Mucosa of rectum (tissue), 2 donors: ENCODE measurements at regions not wholly inside any gene's neighbourhood (a gene's known extent, or its start where the extent isn't known, plus 50 kb on each side); places are given as distances from the start of the nearest gene placed in this dataset.

Source experiments
- H3K27ac ChIP-seq, 2 donors: one replicate each; pipeline ENCODE4 v1.7.0; 2013; ENCODE audit warnings: inconsistent platforms in 2 of 2, low read depth in 2 of 2, low read length in 2 of 2
- H3K27me3 ChIP-seq, 2 donors: one replicate each; pipeline ENCODE4 v1.7.0; 2013; ENCODE audit warnings: low read length in 2 of 2; ENCODE audit not compliant: control insufficient read depth in 2 of 2, insufficient read depth in 2 of 2
- H3K36me3 ChIP-seq, 2 donors: one replicate each; pipeline ENCODE4 v1.7.0; 2013; ENCODE audit warnings: low read length in 2 of 2; ENCODE audit not compliant: control insufficient read depth in 2 of 2, insufficient read depth in 2 of 2
- H3K4me1 ChIP-seq, 2 donors: one replicate each; pipeline ENCODE4 v1.7.0; 2013; ENCODE audit warnings: low read length in 2 of 2, mild to moderate bottlenecking in 1 of 2; ENCODE audit not compliant: control insufficient read depth in 2 of 2, insufficient read depth in 2 of 2
- H3K4me3 ChIP-seq, 2 donors: one replicate each; pipeline ENCODE4 v1.7.0; 2013; ENCODE audit warnings: low read length in 2 of 2
- H3K9ac ChIP-seq, 2 donors: one replicate each; pipeline ENCODE4 v1.7.0; 2013; ENCODE audit warnings: low read length in 2 of 2, low read depth in 1 of 2, mild to moderate bottlenecking in 1 of 2
- H3K9me3 ChIP-seq, 2 donors: one replicate each; pipeline ENCODE4 v1.7.0; 2013; ENCODE audit warnings: low read length in 2 of 2; ENCODE audit not compliant: control insufficient read depth in 2 of 2
- donor health status: healthy.
- donor health status: Normal muscosa, but diverticular disease.

GRCh38 chr18:22334567-22334966, 83.1 kb downstream of the CTAGE1 start:
- Histone ChIP-seq H3K4me1 (peaks cover 9 to 18% of the 10 kb centered on the region in 2 donors), H3K27ac (peak overlapping the region in 1 of 2 donors; percentile 16), H3K4me3 (no peak overlapping the region), H3K27me3 (no peaks in the 10 kb centered on the region), H3K36me3 (no peaks in the 10 kb centered on the region), H3K9me3 (no peaks in the 10 kb centered on the region), H3K9ac (no peak overlapping the region)

DNA sequence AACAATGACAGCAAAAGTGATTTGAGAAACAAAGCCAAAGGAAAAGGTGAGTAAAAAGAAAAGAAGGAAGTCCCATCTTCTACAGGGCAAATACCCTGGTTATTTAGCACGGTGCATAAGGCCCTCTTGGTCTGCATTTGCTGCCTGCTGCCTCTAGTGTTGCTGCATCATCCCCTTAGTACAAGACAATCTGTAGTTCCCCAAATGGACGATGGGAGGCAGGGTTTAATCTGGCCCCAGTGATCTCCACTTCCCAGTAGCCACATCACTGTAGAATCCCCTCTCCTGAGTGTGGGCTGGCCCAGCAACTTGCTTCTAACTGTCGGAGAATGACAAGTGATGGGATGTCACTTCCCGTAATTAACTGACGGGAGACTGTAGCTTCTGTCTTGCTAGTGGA, 85.1 kb downstream of the CTAGE1 start:
- H3K4me3 ChIP-seq, result no peak overlapping the region
- H3K4me1 ChIP-seq, result peaks cover 9 to 18% of the 10 kb centered on the region in 2 donors
- H3K27ac ChIP-seq, result no peak overlapping the region
- no peaks in the 10 kb centered on the region for H3K27me3 ChIP-seq
- no peak overlapping the region for H3K9ac ChIP-seq
- H3K36me3 ChIP-seq, result no peaks in the 10 kb centered on the region
- H3K9me3 ChIP-seq, result no peaks in the 10 kb centered on the region

- Histone ChIP-seq H3K9me3 (no peaks in the 10 kb centered on the region), H3K4me3 (no peak overlapping the region), H3K27me3 (no peaks in the 10 kb centered on the region), H3K4me1 (peaks cover 0 to 8% of the 10 kb centered on the region in 2 donors), H3K9ac (no peak overlapping the region), H3K27ac (no peak overlapping the region), H3K36me3 (no peaks in the 10 kb centered on the region)
Observed at GRCh38 chr18:22330508-22330907, 87.2 kb downstream of the CTAGE1 start.

- H3K27ac ChIP-seq, result no peak overlapping the region
- H3K27me3 ChIP-seq, result no peaks in the 10 kb centered on the region
- H3K9ac ChIP-seq, result no peak overlapping the region
- no peak overlapping the region for H3K4me3 ChIP-seq
- H3K36me3 ChIP-seq, result no peaks in the 10 kb centered on the region
- H3K4me1 ChIP-seq, result peaks cover 0 to 5% of the 10 kb centered on the region in 2 donors
- H3K9me3 ChIP-seq, result no peaks in the 10 kb centered on the region
Observed at GRCh38 chr18:22325396-22325795, 92.3 kb downstream of the CTAGE1 start.

- Histone ChIP-seq H3K36me3 (no peaks in the 10 kb centered on the region), H3K4me3 (peak overlapping the region; percentile 1 to 34), H3K9me3 (no peaks in the 10 kb centered on the region), H3K9ac (peak overlapping the region in 1 of 2 donors; percentile 19), H3K27ac (no peak overlapping the region), H3K27me3 (no peaks in the 10 kb centered on the region), H3K4me1 (peaks cover 0 to 5% of the 10 kb centered on the region in 2 donors)
Observed at GRCh38 chr18:22324191-22325131, 93.3 kb downstream of the CTAGE1 start.

DNA sequence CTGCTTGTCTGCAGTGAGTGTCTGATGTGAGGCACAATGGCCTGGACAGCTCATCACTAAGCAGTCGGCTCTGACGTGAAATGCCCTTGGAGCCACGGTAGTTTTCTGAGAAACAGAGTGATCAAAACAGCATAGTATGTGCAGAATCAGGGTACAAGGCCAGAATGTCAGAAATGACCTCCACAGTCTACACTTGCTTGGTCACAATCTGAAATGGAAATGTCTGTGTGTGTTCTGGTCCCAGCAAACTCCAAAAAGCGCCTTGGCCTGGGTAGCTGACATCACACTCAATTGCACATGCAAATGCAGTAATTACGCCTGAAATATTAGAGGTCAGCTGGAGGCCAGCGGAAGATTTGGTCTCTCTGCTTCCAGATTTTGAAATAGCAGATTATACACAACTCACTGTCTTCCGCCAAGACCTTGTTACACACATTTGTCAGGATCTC, 95.4 kb downstream of the CTAGE1 start:
- Histone ChIP-seq H3K27ac (no peak overlapping the region), H3K4me3 (no peak overlapping the region), H3K36me3 (no peaks in the 10 kb centered on the region), H3K9me3 (no peaks in the 10 kb centered on the region), H3K4me1 (peaks cover 0 to 5% of the 10 kb centered on the region in 2 donors), H3K9ac (no peak overlapping the region), H3K27me3 (no peaks in the 10 kb centered on the region)

DNA sequence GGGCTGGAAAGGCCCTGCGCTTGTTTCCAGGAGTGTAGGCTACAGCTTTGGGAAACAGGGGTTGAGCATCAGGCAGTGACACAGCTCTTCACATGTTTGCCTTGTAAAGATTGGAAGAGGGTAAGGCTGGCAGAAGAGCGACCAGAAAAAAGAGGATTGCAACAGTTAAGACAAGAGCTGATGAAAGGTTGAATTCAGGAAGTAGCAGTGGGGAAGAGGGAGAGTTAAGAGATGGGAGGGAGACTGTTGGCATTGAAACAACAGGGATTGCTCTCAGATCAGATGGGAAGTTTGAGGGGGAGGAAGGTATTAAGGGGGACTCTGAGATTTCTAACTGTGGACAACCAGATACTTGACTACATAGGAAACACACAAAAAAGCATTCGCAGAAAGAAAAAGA, 96.9 kb downstream of the CTAGE1 start:
- Histone ChIP-seq H3K27ac (no peak overlapping the region), H3K4me3 (no peak overlapping the region), H3K27me3 (no peaks in the 10 kb centered on the region), H3K9ac (no peak overlapping the region), H3K36me3 (no peaks in the 10 kb centered on the region), H3K9me3 (no peaks in the 10 kb centered on the region), H3K4me1 (peaks cover 0 to 5% of the 10 kb centered on the region in 2 donors)

GRCh38 chr18:22320155-22320554, 97.6 kb downstream of the CTAGE1 start:
- no peaks in the 10 kb centered on the region for H3K9me3 ChIP-seq
- no peaks in the 10 kb centered on the region for H3K36me3 ChIP-seq
- peaks cover 0 to 5% of the 10 kb centered on the region in 2 donors for H3K4me1 ChIP-seq
- H3K27me3 ChIP-seq, result no peaks in the 10 kb centered on the region
- H3K27ac ChIP-seq, result no peak overlapping the region
- no peak overlapping the region for H3K4me3 ChIP-seq
- H3K9ac ChIP-seq, result no peak overlapping the region

DNA sequence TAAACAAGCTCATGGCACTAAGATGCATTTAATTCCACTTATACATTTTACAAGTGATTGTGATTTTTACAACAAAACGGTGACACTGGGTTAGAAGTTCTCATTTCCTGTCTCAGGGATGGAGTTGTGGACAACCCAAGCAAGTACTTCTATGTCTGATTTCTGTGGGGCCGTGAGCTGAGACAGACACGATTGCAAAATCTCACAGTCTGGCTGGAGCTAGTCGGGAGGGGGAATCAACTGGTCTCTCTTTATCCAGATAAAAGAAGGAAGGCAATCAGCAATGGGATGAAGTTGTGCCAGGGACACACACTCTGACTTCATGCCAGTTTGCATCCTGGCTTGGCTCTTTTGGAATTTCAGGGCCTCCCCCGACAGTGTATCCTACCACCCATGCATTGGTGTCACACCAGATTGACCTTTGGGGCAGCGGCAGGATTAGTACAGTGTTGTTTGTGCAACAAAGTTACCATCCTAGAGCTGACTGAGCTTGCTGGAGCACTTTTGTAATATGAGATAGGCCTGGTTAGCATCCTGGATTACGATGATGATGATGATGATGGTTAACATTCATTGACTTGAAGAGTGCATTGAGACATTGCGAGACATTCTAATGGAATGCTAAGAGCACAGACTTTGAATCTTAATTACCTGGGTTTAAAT, 98.8 kb downstream of the CTAGE1 start:
- Histone ChIP-seq H3K9ac (no peak overlapping the region), H3K4me1 (peaks cover 0 to under 1% of the 10 kb centered on the region in 2 donors), H3K36me3 (no peaks in the 10 kb centered on the region), H3K9me3 (no peaks in the 10 kb centered on the region), H3K27ac (no peak overlapping the region), H3K27me3 (no peaks in the 10 kb centered on the region), H3K4me3 (no peak overlapping the region)

- Histone ChIP-seq H3K4me1 (no peaks in the 10 kb centered on the region), H3K36me3 (no peaks in the 10 kb centered on the region), H3K9ac (no peak overlapping the region), H3K27me3 (no peaks in the 10 kb centered on the region), H3K9me3 (no peaks in the 10 kb centered on the region), H3K27ac (no peak overlapping the region), H3K4me3 (no peak overlapping the region)
Observed at GRCh38 chr18:22314420-22314819, 103.3 kb downstream of the CTAGE1 start.
